ENCODE measurements at regions not wholly inside any gene's neighbourhood (a gene's known extent, or its start where the extent isn't known, plus 50 kb on each side); places are given as distances from the start of the nearest gene placed in this dataset.

GRCh38 chr11:134008634-134009071, 51.9 kb upstream of the IGSF9B start:
- no peaks in the 10 kb centered on the region for H3K4me1 ChIP-seq

GRCh38 chr11:134013518-134013917, 55.4 kb upstream of the JAM3 start:
- Histone ChIP-seq H3K9me3 (replicated peaks) (no peaks in the 10 kb centered on the region), H3K4me3 (no peak overlapping the region), H3K4me1 (no peaks in the 10 kb centered on the region), H3K27me3 (peaks cover 6% of the 10 kb centered on the region), H3K27ac (no peak overlapping the region), H3K36me3 (no peaks in the 10 kb centered on the region)
- no peak for DNase-seq

More at GRCh38 chr11:134008634-134009071, 51.9 kb upstream of the IGSF9B start:
- no peak for DNase-seq
- H3K27ac ChIP-seq = no peak overlapping the region
- H3K9me3 ChIP-seq (replicated peaks) = no peaks in the 10 kb centered on the region
- H3K36me3 ChIP-seq = no peaks in the 10 kb centered on the region
- no peaks in the 10 kb centered on the region; the same call in 1 of the 2 replicates for H3K27me3 ChIP-seq
- no peak overlapping the region for H3K4me3 ChIP-seq

GRCh38 chr11:134014511-134014910, 54.4 kb upstream of the JAM3 start:
- no peak overlapping the region for H3K4me3 ChIP-seq
- peaks cover 6% of the 10 kb centered on the region for H3K27me3 ChIP-seq
- no peak overlapping the region for H3K27ac ChIP-seq
- peak; percentile 24 to 46 for DNase-seq
- H3K4me1 ChIP-seq = no peaks in the 10 kb centered on the region
- H3K36me3 ChIP-seq = no peaks in the 10 kb centered on the region
- H3K9me3 ChIP-seq (replicated peaks) = no peaks in the 10 kb centered on the region

GRCh38 chr11:134015556-134015955, 53.3 kb upstream of the JAM3 start:
- Histone ChIP-seq H3K36me3 (no peaks in the 10 kb centered on the region), H3K4me1 (no peaks in the 10 kb centered on the region), H3K4me3 (no peak overlapping the region), H3K9me3 (replicated peaks) (no peaks in the 10 kb centered on the region), H3K27ac (no peak overlapping the region), H3K27me3 (peaks cover 10% of the 10 kb centered on the region)
- DNase-seq = no peak

DNA sequence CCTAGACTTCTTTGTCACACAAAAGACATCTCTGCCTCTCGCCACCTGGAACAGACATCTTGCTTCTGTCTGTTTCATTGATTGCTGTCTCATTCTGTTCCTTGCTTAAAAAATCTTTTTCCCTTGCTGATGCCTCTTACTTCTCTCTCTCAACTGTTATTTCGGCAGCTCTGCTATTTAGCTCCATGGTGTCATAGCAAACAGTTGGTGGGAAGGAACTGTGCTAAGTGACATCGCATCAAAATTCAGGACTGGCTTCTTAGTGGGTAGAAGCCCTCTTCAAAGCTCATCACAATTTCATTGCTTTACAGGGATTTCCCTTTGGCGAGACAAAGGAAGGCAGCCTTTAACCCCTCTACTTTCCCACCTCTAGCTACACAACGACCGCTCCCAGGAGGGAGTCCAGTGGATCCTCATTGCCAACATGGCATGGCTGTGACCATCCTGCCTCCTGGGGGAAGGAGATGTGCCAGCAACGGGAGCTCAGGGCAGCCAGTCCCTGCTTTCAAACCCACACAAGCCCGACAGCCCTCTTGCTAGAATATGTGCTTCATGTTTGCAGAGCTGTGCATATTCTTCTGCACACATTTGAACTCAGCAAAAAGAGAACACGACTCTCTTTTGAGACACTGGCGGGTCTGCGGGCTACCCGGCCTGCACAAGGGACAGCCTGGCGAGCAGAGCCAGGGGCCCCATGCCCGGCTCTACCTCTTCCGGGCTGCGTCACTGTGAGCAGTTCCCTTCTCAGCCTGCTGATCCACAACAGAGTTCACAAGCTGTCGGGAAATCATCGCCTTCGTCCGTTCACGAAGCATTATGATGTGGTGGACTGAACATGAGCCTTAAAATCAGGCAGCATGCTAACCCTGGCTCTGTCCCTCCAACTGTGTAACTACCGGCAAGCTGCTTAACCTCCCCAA, 51.1 kb upstream of the JAM3 start:
- Histone ChIP-seq H3K27ac (no peak overlapping the region), H3K27me3 (peaks cover 17% of the 10 kb centered on the region), H3K36me3 (no peaks in the 10 kb centered on the region), H3K4me3 (no peak overlapping the region), H3K9me3 (replicated peaks) (no peaks in the 10 kb centered on the region), H3K4me1 (no peaks in the 10 kb centered on the region)
- no peak for DNase-seq

Measured in SJCRH30 (cell line).